H1 (cell line): ENCODE measurements at regions not wholly inside any gene's neighbourhood (a gene's known extent, or its start where the extent isn't known, plus 50 kb on each side); places are given as distances from the start of the nearest gene placed in this dataset.

Experiments
- CTCF ChIA-PET: fragments of 300-600 bp; sonication (Branson Sonifier 250); formaldehyde crosslinking; loops from one replicate; lab custom pipeline; 2021; ENCODE audit not compliant: partially characterized antibody; lab: Charles Lee
- POLR2A ChIA-PET: fragments of 300-600 bp; sonication (Branson Sonifier 250); formaldehyde crosslinking; loops from one replicate; lab custom pipeline; 2021; ENCODE audit warnings: inconsistent platforms; ENCODE audit not compliant: partially characterized antibody; lab: Charles Lee
- DNase-seq, 2 experiments: peaks; one replicate each; pipeline versions ENCODE4 v3.0.0 to v3.0.0-alpha.2; 2010 to 2022; ENCODE audit warnings: low spot score in 2 of 2, low read depth in 1 of 2, mixed read lengths in 1 of 2
- FAIRE-seq: peaks from 2 replicates; lab custom pipeline; 2011; peaks lifted over from hg19 to GRCh38; lab: Jason Lieb, UNC
- H2AFZ ChIP-seq: 2 replicates; pipeline ENCODE4 v1.8.1; 2012; ENCODE audit warnings: low read length, inconsistent platforms
- H2AK5ac ChIP-seq: 2 replicates; pipeline ENCODE4 v1.6.1; 2013; ENCODE audit warnings: low read depth, low read length
- H2BK120ac ChIP-seq: replicated peaks from 2 replicates; pipeline ENCODE3; 2013; ENCODE audit warnings: low read depth, low read length, inconsistent platforms
- H2BK12ac ChIP-seq: 2 replicates; pipeline ENCODE4 v1.6.1; 2013; ENCODE audit warnings: low read depth, low read length
- H2BK15ac ChIP-seq: 2 replicates; pipeline ENCODE4 v1.6.1; 2013; ENCODE audit warnings: low read length
- H2BK20ac ChIP-seq: 2 replicates; pipeline ENCODE4 v1.6.1; 2013; ENCODE audit warnings: low read length
- H2BK5ac ChIP-seq: 2 replicates; pipeline ENCODE4 v1.6.1; 2013; ENCODE audit warnings: low read depth, low read length
- H3K14ac ChIP-seq: 2 replicates; pipeline ENCODE4 v1.6.1; 2013; ENCODE audit warnings: inconsistent platforms; ENCODE audit not compliant: insufficient read length
- H3K18ac ChIP-seq: 2 replicates; pipeline ENCODE4 v1.6.1; 2013; ENCODE audit warnings: low read length; ENCODE audit errors: extremely low read depth
- H3K23ac ChIP-seq: 2 replicates; pipeline ENCODE4 v1.6.1; 2013; ENCODE audit warnings: inconsistent platforms; ENCODE audit not compliant: insufficient read length
- H3K23me2 ChIP-seq: 2 replicates; pipeline ENCODE4 v1.6.1; 2013; ENCODE audit warnings: low read depth, low read length
- H3K27ac ChIP-seq: 2 replicates; pipeline ENCODE4 v1.6.1; 2011; ENCODE audit warnings: low read depth, low read length, inconsistent platforms
- H3K27me3 ChIP-seq, 4 experiments: replicated peaks in 1 of 4; 1 replicate in 1 of 4; 2 replicates in 3 of 4; pipeline versions ENCODE4 v1.6.1 to v1.8.1; 2011 to 2013; ENCODE audit warnings: low read length in 3 of 4, mild to moderate bottlenecking in 3 of 4, inconsistent platforms in 2 of 4, mixed read lengths in 2 of 4, moderate library complexity in 1 of 4; ENCODE audit not compliant: control insufficient read depth in 3 of 4, insufficient read depth in 3 of 4; ENCODE audit errors: extremely low read depth in 1 of 4
- H3K36me3 ChIP-seq, 4 experiments: 2 replicates each; pipeline versions ENCODE4 v1.6.1 to v1.8.1; 2011 to 2013; ENCODE audit warnings: mild to moderate bottlenecking in 4 of 4, low read length in 3 of 4, moderate library complexity in 2 of 4, control low read depth in 1 of 4, inconsistent platforms in 1 of 4; ENCODE audit not compliant: insufficient read depth in 4 of 4, control insufficient read depth in 2 of 4
- H3K4ac ChIP-seq: replicated peaks from 2 replicates; pipeline ENCODE3; 2013; ENCODE audit warnings: low read length, low read depth, mixed read lengths, inconsistent platforms; ENCODE audit not compliant: insufficient read length
- H3K4me1 ChIP-seq, 4 experiments: replicated peaks in 1 of 4; 1 replicate in 1 of 4; 2 replicates in 3 of 4; pipeline versions ENCODE4 v1.6.1 to v1.8.1; 2011 to 2013; ENCODE audit warnings: low read length in 3 of 4, inconsistent platforms in 2 of 4, mixed read lengths in 1 of 4; ENCODE audit not compliant: insufficient read depth in 4 of 4, control insufficient read depth in 3 of 4
- H3K4me2 ChIP-seq, 2 experiments: 2 replicates each; pipeline versions ENCODE4 v1.6.1 to v1.8.1; 2011 to 2013; ENCODE audit warnings: low read depth in 2 of 2, low read length in 2 of 2, control low read depth in 1 of 2, inconsistent platforms in 1 of 2, mild to moderate bottlenecking in 1 of 2; ENCODE audit not compliant: insufficient read depth in 1 of 2
- H3K4me3 ChIP-seq, 4 experiments: fragments of 200-600, 300-600 bp in 1 of 4; sonication (generic), shearing (Covaris generic), sonication (Bioruptor Twin) in 1 of 4; 2 replicates each; pipeline versions ENCODE4 v1.5.1 to v1.8.1; 2011 to 2016; ENCODE audit warnings: low read length in 4 of 4, low read depth in 3 of 4, control low read depth in 2 of 4, inconsistent platforms in 2 of 4, mild to moderate bottlenecking in 2 of 4, mixed read lengths in 1 of 4, moderate library complexity in 1 of 4; ENCODE audit not compliant: insufficient read depth in 2 of 4; ENCODE audit errors: extremely low read depth in 1 of 4
- H3K56ac ChIP-seq: replicated peaks from 2 replicates; pipeline ENCODE3; 2013; ENCODE audit warnings: low read depth, mild to moderate bottlenecking, mixed read lengths, low read length, inconsistent platforms; ENCODE audit not compliant: insufficient read length
- H3K79me1 ChIP-seq: 2 replicates; pipeline ENCODE4 v1.6.1; 2013; ENCODE audit warnings: low read depth, low read length, control low read depth
- H3K79me2 ChIP-seq, 2 experiments: 2 replicates each; pipeline versions ENCODE4 v1.6.1 to v1.8.1; 2012 to 2013; ENCODE audit warnings: low read length in 2 of 2, mild to moderate bottlenecking in 2 of 2, inconsistent platforms in 1 of 2; ENCODE audit not compliant: insufficient read depth in 2 of 2, control insufficient read depth in 1 of 2
- H3K9ac ChIP-seq, 4 experiments: replicated peaks in 1 of 4; 1 replicate in 1 of 4; 2 replicates in 3 of 4; pipeline versions ENCODE4 v1.6.1 to v1.8.1; 2011 to 2013; ENCODE audit warnings: low read depth in 3 of 4, low read length in 3 of 4, control low read depth in 2 of 4, mild to moderate bottlenecking in 2 of 4, moderate library complexity in 2 of 4, inconsistent platforms in 1 of 4; ENCODE audit errors: extremely low read depth in 1 of 4
- H3K9me3 ChIP-seq, 2 experiments: 2 replicates each; pipeline versions ENCODE4 v1.6.1 to v1.8.1; 2012 to 2013; ENCODE audit warnings: mild to moderate bottlenecking in 2 of 2, moderate library complexity in 2 of 2, control low read depth in 1 of 2, inconsistent platforms in 1 of 2, low read depth in 1 of 2, low read length in 1 of 2, mixed read lengths in 1 of 2; ENCODE audit not compliant: insufficient read depth in 2 of 2
- H4K20me1 ChIP-seq, 2 experiments: replicated peaks in 1 of 2; 2 replicates each; pipeline versions ENCODE3 to v1.8.1; 2011 to 2013; ENCODE audit warnings: inconsistent platforms in 2 of 2, low read length in 2 of 2, mild to moderate bottlenecking in 1 of 2; ENCODE audit not compliant: insufficient read depth in 2 of 2, control insufficient read depth in 1 of 2
- H4K5ac ChIP-seq: 2 replicates; pipeline ENCODE4 v1.6.1; 2013; ENCODE audit warnings: low read length, low read depth, mixed read lengths, inconsistent platforms; ENCODE audit not compliant: insufficient read length
- H4K8ac ChIP-seq: 2 replicates; pipeline ENCODE4 v1.8.0; 2013; ENCODE audit warnings: mild to moderate bottlenecking, moderate library complexity, low read length, inconsistent platforms; ENCODE audit not compliant: insufficient read depth; ENCODE audit errors: extremely low read depth
- H4K91ac ChIP-seq: replicated peaks from 2 replicates; pipeline ENCODE3; 2013; ENCODE audit warnings: low read length, mixed read lengths, inconsistent platforms; ENCODE audit not compliant: insufficient read length
- JUND ChIP-seq: IDR thresholded peaks from 2 replicates; pipeline ENCODE4 v1.6.1; 2011; ENCODE audit warnings: mild to moderate bottlenecking, improper control_type of control experiment, low read length
- RXRA ChIP-seq: IDR thresholded peaks from 2 replicates; pipeline ENCODE4 v1.6.1; 2011; ENCODE audit warnings: low read depth, mild to moderate bottlenecking, low read length, moderate library complexity; ENCODE audit not compliant: insufficient read depth

- no peak for FAIRE-seq
Observed at GRCh38 chr12:30180602-30181001, 396.9 kb upstream of the TMTC1 start.

More at GRCh38 chr12:30180602-30181001, 396.9 kb upstream of the TMTC1 start:
- Histone ChIP-seq H3K36me3 (no peaks in the 10 kb centered on the region), H3K18ac (no peak overlapping the region), H3K27ac (no peak overlapping the region), H2BK120ac (no peak overlapping the region), H4K8ac (no peak overlapping the region), H3K9me3 (0 out of 4 replicates have a peak, but pooled peaks cover 0 to 4% of the 10 kb centered on the region in 2 experiments), H2AK5ac (no peak overlapping the region), H3K23ac (no peak overlapping the region), H3K27me3 (no peaks in the 10 kb centered on the region), H3K23me2 (no peaks in the 10 kb centered on the region), H3K14ac (no peak overlapping the region), H4K20me1 (no peaks in the 10 kb centered on the region), H3K56ac (no peak overlapping the region), H3K4me1 (no peaks in the 10 kb centered on the region), H2AFZ (no peak overlapping the region), H2BK15ac (no peak overlapping the region), H3K4ac (no peak overlapping the region), H4K91ac (no peak overlapping the region), H3K79me1 (no peaks in the 10 kb centered on the region), H4K5ac (no peak overlapping the region), H3K4me3 (no peak overlapping the region), H2BK12ac (no peak overlapping the region), H2BK20ac (no peak overlapping the region), H3K79me2 (no peaks in the 10 kb centered on the region), H3K9ac (no peak overlapping the region), H3K4me2 (no peak overlapping the region), H2BK5ac (no peak overlapping the region)
- no peak for DNase-seq
- ChIA-PET CTCF (no interaction called here), POLR2A (no interaction called here)
- TF ChIP-seq RXRA, result no peak
- no peak for TF ChIP-seq JUND
